ENCODE measurements at regions not wholly inside any gene's neighbourhood (a gene's known extent, or its start where the extent isn't known, plus 50 kb on each side); places are given as distances from the start of the nearest gene placed in this dataset.

DNA sequence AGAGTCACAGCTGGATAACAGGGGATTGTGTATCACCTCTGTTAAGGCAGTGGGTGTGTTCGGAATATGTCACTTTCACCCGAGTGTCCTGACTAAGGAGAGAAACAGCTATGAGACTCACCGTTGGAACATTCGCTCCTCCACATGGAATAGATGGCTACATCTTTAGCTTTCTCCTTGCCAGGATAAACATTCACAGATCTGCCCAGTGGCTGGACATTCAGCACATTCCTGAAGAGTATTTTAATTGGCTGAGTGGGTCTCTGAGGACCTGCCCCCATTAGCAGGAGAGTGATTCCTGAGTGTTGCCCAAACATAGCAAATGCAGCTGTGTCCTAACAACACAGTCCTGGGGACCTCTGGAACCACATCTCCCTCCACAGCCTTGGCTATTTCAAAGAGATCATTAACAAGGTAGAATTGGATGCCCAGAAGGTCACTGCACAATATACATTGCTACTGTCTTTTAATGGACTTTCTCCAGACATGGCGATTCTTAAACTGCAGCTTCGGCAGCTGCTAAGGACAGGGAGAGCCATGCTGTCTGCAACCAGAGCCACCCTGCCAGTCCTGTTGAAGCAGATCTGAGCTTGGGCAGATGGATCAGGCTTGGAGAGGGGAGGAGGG lies 435.0 kb upstream of the CADM1 start:
- DNase-seq = no peak

DNA sequence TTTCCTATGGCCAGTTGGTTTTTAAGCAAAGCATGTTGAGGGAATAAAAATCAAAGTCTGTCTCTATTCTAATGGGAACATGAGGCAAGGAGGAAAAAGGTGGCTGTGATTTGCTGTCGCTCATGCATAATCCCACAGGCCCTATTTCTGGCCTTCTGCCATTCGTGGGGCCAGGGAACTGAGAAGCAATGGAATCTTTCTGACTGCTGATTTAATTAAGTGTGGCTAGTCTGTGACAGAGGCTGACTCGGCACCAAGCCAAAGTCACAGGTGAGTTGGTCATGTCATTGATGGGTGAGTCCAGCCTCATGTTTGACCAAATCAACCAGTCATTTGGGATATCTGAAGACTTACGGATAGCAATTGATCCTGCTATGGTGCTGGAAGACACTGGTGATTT lies 429.3 kb upstream of the CADM1 start:
- DNase-seq = no peak

DNA sequence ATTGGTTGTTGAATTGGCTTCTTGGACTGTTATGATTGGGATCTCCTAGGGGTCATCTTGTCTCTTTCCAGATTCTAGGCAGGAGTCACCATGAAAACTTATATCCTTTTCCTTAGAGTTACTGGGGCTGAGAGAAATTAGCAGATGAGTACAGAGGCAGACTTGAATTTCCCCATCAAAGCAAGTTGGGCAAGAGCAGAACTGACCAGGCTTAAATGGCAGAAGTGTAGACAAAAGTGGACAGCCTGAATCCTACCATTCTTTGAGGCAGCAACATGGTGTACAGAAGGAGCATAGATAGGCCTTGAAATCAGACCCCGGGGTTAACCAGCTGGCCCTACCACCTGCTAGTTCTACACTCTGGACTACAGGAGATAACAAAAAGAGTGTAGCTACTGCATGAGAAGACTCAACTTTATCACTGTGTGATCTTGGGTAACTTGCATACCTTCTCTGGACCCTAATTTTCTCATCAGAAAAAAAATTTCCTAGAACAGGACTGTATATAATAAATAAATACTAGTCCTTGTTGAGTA lies 427.4 kb upstream of the CADM1 start:
- DNase-seq = no peak

DNA sequence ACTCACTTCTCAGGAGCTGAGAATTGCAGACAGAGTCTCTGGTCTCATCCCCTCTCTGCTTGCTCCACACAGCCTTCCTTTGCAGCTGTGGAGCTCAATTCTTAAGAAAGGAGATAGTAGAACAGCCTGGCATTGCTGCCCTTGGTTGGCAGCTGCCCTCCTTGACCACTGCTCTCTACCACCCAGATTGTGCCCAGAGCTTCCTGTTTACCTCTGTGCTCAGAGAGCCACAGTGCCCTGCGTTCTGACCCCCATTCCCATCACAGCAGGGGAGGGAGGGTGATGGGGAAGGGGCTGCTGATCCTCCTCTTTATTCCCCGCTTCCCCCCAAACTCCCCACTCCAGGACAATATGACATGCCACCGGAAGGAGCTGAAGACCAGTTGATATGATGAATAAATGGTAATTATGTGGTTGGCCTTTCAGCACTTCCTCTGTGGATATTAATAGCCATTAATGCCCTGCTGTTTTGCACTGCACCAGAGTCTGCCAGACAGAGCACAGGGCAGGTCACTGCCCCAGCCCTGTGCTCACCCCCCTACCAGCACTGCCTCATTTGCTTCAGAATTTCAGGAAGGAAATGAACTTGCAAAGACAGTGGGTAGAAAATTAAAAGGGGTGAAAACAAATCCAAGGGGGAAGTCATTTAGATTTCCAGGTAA lies 426.8 kb upstream of the CADM1 start:
- no peak for DNase-seq

DNA sequence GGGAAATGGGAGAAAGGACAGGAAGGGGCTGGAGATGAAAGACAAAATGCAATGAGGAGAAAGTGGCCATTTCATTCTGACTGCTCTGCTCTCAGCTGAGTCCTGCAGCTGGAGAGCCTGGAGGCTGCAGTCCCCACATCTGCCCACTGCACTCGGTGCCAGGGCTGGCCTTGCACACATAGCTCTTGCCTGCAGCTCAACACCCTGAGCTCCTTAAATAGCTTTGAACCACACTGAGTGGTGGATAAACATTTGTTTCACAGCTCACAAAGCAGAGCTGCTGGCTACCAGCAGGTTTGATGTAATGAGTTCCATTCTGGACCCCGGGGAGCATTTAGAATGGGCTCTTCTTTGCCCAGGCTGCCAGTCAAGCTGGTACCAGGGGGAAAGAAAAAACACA lies 426.1 kb upstream of the CADM1 start:
- DNase-seq = no peak

DNA sequence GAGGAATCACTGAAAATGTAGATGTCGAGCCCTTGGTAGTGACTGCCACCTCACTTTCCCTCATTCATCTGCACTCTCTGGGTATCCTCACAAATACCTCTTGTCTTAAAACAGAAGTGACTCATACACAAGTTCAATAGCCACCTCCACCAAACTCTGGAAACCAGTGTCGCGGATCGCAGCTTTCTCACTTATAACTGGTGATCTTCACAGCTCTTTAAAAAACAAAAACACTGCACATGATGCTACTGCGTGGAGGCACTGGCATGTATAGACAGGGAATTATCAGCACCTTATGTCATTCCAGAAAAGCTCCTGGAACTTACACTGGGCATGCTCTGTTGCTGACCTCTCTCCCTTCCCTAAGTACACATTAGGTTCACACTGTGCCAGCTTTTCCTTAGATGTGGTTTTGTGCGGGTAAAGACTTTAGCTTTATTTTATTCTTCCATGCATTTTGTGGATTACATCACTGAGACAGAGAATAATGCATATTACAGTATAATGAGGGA lies 425.5 kb upstream of the CADM1 start:
- DNase-seq = no peak

DNA sequence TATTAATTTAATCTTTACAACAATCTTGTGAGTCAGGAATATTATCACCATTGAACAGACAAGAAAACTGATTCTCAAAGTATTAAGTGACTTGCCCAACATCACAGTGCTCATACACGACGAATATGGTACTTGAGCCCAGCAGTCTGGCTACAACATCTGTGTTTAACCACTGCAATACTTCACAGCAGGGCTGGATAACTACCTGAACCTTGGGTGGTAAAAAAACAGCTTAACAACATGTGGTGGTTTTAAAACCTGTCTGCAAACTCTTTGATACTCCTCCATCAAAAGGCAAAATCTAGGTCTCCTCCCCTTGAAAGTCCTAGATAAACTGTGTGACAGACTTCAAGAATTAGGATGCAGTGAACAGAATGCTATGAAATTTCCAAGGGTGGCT lies 424.6 kb upstream of the CADM1 start:
- DNase-seq = no peak

DNA sequence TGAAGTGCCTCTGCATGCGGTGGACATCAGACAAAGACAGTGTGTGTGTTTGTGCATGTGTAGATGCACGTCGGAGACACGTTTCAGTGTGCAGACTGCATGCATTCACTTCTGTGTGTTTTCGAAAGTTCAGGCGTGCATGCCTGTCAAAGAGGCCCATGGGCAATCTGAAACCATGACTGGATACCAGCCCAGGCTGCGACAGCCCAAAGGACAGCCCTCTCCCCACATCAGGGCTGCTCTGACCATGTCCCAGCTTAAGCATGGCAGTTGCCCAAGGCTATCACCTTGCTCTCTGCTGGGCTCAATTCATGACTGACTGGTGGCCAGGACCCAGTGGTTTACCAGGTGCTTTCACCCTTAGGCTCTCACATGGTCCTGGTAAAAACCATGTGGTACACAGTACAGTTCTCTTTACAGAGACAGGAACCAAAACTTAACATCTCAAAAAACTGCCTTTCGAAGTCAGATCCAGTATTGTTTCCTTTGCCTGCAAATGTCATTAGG lies 423.7 kb upstream of the CADM1 start:
- DNase-seq = no peak

DNA sequence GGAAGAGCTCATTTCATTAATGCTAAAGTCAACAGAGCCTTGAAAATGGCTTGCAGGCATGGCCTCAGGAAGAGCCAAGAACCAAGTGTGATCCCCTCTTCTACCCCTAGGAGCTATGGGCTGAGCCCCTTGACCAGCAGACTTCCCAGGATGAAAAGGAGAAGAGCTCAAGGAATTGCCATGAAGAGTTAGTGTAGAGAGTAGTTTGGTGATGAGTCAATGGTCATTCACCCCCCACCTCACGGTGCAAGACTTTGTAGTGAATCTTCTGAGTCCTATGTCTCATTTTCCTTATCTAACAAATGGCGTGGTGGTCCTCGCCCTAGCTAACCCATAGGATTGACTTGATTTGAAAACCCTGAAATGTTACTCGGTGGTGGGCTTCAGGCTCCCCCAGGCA lies 422.4 kb upstream of the CADM1 start:
- DNase-seq = no peak

DNA sequence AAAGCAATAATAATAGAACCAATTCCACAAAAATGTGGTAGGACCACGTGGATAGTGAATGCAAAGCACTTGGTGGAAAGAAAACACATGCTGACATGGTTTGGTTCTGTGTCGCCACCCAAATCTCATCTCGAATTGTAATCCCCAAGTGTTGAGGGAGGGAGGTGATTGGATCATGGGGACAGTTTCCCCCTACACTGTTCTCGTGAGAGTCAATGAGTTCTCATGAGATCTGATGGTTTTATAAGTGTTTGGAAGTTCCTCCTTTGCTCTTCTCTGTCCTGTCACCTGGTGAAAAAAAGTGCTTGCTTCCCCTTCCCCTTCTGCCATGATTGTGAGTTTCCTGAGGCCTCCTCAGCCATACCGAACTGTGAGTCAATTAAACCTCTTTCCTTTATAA lies 421.9 kb upstream of the CADM1 start:
- no peak for DNase-seq

DNA sequence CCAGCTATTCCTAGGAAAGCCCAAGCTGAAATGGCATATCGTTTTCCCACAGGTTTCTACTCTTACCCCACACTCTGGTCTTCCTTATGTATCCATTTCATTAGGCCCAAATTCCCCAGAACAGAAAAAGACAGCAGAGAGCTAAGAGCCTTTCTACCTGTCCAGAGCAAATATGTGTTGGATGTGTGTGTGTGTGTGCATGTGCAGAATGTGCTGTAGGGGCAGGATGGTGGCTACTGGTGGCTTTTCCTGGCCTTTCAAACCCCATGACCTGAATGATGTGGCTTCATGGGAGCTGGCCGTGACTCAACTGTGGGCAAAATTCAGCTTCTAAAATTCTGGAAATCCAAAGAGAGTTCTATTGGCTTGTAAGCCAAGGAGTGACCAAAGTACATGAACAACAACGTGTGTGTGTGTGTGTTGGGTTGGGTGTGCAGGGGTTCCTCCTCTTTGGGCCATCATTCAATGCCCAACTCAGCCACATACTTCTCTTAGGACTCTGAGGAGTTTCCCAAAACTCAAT lies 421.4 kb upstream of the CADM1 start:
- DNase-seq = no peak

DNA sequence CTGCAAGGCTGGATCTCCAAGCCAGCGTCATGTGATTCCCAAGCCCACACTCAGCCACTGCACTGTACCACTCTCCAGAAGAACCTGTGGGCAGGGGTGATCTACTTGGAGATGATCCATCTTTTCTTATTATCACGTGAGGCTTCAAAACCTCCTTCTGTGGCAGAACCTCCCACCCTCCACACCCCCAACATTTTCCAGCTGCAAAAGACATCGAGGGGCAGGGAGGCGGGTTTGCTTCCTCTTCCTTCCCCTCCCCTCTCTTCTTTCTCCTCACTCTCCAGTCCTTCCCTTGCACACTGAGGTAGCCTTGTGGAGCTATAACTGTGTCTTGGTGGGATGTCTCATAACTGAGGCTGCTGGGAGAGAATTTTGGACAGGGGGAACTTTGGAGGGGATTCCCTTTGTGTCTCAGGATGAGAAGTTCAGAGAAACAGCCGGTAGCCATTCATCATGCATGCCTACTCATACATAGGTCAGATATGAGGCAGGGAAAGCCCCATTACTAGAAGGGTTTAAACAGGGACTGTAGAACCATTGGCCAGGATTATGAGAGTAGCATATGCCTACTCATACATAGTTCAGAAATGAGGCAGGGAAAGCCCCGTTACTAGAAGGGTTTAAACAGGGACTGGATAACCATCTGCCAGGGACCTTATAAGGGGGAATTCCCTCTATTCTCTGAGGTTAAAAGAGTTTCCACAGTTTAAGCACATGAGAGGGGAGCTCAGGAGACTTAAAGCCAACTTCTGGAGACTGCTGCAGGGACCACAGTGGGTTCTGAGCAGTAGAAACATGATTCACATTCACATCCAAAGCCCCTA lies 420.7 kb upstream of the CADM1 start:
- DNase-seq = peak; percentile 38

DNA sequence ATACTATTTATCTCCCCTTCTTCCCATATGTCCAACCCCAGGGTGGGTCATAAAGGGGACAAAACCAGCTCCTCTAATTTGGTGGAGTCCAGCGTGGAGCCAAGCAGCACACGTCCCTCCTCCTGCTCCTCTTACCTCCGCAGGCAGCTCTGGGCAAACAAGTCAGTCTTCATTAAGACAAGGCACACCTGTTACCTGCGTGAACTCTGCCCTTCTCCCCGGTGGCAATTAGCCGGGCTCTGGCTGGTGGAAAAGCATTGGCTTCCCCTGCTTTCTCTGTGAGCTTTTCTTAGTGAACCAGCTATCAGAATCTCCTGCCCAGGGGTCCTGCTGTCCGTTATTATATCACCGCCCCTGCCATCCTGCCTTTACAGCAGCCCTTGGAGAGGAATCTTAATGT lies 418.7 kb upstream of the CADM1 start:
- DNase-seq = no peak

DNA sequence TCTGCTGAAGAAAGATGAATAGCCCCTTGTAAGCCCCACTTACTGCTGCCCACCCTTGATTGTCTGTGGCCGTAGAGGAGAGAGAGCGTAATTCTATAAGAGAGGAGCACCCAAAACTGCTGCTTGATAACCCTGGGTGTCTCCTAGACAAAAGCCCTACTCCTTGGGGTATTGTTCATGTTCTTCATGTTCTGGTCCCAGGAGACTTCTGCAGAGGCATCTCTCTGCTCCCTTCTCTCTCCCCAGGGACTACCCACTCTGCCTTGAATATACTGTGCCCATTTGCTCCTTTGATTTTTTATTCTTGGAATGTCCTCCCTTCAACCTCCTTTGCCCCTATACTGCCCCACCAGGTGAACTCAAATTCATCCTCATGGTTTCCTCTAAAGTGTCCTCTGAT lies 417.8 kb upstream of the CADM1 start:
- no peak for DNase-seq

DNA sequence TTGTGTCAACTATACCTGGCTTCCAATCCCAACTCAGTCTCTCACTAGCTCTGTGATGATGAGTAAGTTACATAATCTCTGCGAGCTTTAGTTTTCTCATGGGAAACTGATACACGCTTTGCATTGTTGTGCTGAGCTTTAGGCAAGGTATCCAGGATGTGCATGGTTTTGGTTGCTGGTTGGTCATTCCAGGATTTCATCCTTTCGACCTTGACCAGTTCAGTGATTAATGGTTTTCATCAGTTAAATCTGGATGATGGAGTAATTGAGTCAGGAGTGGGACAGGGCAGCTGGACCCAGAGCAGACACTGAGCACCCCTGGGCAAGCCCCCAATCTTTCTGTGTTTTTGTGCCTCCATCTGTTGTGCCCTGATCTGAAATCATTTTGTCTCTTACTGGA lies 417.3 kb upstream of the CADM1 start:
- DNase-seq = no peak

DNA sequence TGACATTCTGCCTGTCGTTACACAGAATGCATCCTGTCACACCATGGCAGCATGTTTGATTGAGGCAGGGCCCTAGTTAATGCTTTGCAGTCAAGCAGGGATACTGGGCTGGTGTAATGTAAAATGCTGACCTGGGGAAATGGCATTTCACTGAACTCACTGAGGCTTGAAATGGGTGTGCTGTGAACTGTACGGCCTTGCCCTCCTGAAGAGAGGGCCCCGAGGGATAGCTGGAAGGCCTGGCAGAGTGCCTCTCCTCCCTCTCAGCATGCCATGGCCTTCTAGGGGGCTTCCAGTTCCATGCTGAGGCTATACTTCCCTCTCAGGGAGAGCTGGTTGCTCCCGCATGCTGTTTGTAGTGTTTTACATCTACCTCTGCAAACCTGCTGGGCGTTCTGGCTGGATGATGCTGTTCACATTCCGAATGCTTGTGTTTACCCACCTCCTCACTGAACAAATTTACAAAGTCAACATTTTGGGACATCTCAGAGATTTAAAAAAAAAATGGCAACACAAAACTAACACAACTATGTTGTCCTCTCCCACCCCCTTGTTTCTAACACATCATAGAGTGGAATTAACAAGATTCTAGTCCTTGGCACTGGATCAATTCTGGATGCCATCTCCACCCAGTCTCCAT lies 416.7 kb upstream of the CADM1 start:
- DNase-seq = no peak

DNA sequence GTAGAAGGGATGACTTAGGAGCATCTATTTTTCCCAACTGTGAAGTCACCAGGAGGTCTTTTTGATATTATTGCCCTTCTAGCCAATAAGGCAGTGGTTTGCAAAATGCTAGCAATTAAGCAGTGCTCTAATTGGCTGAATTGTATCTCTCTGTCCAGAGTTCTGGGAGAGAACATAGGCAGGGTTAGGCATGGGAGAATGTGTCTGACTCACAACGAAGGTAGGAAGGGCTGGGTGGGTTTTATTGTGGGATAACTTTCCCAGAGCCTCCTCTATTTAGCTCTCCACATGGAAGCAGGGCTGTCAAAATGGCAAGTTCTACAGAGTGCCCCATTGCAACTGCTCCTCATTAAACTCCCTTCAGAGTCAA lies 415.9 kb upstream of the CADM1 start:
- DNase-seq = no peak

DNA sequence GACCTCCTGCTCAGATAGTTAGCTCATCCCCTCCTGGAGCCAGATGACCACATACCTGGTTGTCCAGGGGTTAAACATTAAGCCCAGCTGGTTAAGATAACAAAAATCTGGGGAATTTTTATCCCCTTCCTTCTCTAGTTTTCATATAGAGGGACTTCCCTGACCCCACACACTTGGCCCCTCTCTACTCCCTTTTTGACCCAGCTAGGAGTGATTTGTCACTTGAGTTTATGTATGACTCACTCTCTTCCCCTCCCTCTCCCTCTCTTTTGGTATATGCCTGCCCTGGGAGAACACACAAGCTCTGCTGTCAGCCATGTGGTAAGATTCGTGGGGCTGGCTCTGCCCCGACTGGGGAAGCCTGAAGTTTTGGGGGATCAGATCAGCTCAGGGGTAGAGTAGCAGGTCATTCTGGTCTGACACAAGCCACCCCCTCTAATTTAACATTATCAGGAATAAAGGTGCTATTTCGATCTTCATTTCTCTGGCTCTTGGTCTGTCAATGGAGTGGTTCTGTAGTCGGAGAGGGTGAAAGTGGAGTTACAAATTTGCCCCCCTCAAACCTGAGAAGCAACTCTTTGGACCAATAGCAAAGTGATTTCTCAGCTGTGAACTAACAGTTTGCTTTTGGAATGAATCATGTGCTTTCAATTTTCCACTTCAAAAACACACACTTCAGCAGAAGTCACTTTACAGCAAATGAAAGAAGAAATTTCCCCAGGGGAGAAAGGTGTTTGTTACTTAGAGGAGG lies 415.3 kb upstream of the CADM1 start:
- DNase-seq = peak; percentile 5

DNA sequence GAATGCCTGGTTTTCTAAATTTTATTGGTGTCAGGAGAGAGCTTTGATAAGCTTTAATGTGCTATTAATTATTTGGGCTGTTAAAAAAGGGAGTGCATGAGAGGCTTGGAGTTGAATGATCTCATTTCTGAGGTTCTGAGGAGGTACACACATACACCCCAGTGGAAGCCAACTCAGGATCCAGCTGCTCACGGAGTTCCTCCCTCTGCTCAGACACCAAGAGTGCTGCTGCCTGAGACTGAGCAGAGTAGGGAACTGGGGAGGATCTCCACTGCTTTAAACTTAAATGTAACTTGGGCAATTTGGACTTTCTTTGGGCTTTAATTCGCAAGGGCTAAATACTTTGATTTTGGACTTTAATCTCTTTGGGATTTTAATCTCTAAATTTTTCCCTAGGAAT lies 414.4 kb upstream of the CADM1 start:
- no peak for DNase-seq

DNA sequence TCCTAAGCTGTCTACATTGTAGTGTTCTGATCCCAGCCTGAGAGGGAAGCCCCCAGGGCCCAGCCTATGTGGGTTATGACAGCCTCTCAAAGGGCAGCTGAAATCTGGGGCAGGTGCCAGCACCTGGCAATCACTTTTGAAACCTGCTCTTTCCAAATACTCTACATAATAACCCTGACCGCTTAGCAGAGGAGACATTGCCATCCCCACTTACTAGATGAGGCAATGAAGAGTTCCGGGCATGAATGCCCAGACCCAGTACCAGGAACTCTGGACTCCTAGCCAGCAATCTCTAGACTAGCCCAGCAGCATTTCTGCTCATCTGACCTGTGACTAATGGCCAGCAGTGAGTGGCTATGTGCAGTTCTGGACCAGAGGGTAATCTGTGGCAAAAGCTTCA lies 412.4 kb upstream of the CADM1 start:
- no peak for DNase-seq

DNA sequence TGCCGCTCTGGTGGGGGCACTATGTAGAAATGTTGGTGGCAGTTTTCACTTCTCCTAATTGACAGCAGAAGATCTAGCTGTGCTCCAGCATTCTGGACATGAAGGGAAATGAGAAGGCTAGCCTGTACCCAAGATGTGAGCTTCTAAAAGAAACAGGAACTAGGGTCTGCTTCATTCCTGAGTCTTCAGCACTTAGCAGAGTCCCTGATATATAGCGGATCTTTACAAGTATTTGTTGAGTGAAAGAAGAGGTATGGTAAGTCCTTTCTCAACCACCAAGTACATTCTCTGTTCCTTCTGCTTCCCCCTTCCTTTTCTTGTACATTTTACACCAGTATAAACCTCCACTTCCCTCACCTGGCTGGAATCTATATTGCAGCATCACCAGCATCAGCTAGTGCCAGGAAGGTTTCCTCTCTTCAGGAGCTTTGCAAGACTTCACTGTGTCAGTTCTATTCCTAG lies 408.3 kb upstream of the CADM1 start:
- DNase-seq = no peak

Measured in stimulated activated CD4-positive, alpha-beta T cell treated with anti-CD3 and anti-CD28 coated beads, Interleukin-1b, Interleukin-23, amount 100 ng/mL, for 48 hours (primary cell).